IMR-90 (cell line): ENCODE measurements at regions not wholly inside any gene's neighbourhood (a gene's known extent, or its start where the extent isn't known, plus 50 kb on each side); places are given as distances from the start of the nearest gene placed in this dataset.

ENCODE experiments used
- ATAC-seq: fragments of 200-7000 bp; cut with Tn5 transposase; 2 replicates; pipeline ENCODE4 v1.9.1; 2020; ENCODE audit warnings: low read depth, mild to moderate bottlenecking, moderate library complexity
- BruUV-seq: library from RNA; stranded (reverse); fragments of 400-500 nt; replicated peaks from 2 replicates; lab custom pipeline; 2021; lab: Mats Ljungman, UMichigan
- CTCF ChIA-PET: fragments of 300-600 bp; formaldehyde crosslinking; extraction: SDS; loops from one replicate; lab custom pipeline; 2021; ENCODE audit warnings: antibody characterized with exemption; lab: Yijun Ruan, JAX
- POLR2A ChIA-PET: fragments of 300-600 bp; sonication (Branson Sonifier 250); formaldehyde crosslinking; loops from one replicate; lab custom pipeline; 2022; ENCODE audit warnings: antibody characterized with exemption; ENCODE audit not compliant: unreplicated experiment; lab: Charles Lee
- DNase-seq: peaks from one replicate; pipeline ENCODE4 v3.0.0; 2013
- H2AFZ ChIP-seq: replicated peaks from 2 replicates; pipeline ENCODE3; 2013; ENCODE audit warnings: low read length, mild to moderate bottlenecking; ENCODE audit not compliant: poor library complexity
- H2AK5ac ChIP-seq: 2 replicates; pipeline ENCODE4 v1.6.1; 2013; ENCODE audit warnings: low read depth, low read length, inconsistent platforms
- H2AK9ac ChIP-seq: replicated peaks from 2 replicates; pipeline ENCODE3; 2013; ENCODE audit warnings: mild to moderate bottlenecking, low read depth, low read length, moderate library complexity; ENCODE audit not compliant: poor library complexity
- H2BK120ac ChIP-seq: 2 replicates; pipeline ENCODE4 v1.6.1; 2013; ENCODE audit warnings: low read depth, low read length, inconsistent platforms
- H2BK15ac ChIP-seq: 3 replicates; pipeline ENCODE4 v1.6.1; 2013; ENCODE audit warnings: low read depth, low read length, inconsistent platforms
- H2BK20ac ChIP-seq: 2 replicates; pipeline ENCODE4 v1.6.1; 2013; ENCODE audit warnings: low read depth, mild to moderate bottlenecking, inconsistent platforms, low read length, moderate library complexity
- H2BK5ac ChIP-seq: 2 replicates; pipeline ENCODE4 v1.6.1; 2013; ENCODE audit warnings: mild to moderate bottlenecking, low read depth, low read length, inconsistent platforms; ENCODE audit not compliant: poor library complexity, severe bottlenecking
- H3K14ac ChIP-seq: replicated peaks from 2 replicates; pipeline ENCODE4 v1.6.1; 2013; ENCODE audit warnings: low read depth, low read length, inconsistent platforms
- H3K18ac ChIP-seq: 2 replicates; pipeline ENCODE4 v1.6.1; 2013; ENCODE audit warnings: low read depth, low read length, control low read depth
- H3K23ac ChIP-seq: 2 replicates; pipeline ENCODE4 v1.6.1; 2013; ENCODE audit warnings: low read depth, low read length, inconsistent platforms
- H3K27ac ChIP-seq: 2 replicates; pipeline ENCODE4 v1.5.1; 2013; ENCODE audit warnings: mild to moderate bottlenecking, control low read depth, low read length; ENCODE audit not compliant: insufficient read depth
- H3K27me3 ChIP-seq: 2 replicates; pipeline ENCODE4 v1.6.1; 2013; ENCODE audit warnings: low read length; ENCODE audit not compliant: control insufficient read depth, insufficient read depth
- H3K36me3 ChIP-seq: 2 replicates; pipeline ENCODE4 v1.6.1; 2013; ENCODE audit warnings: low read length, mixed read lengths; ENCODE audit not compliant: control insufficient read depth, insufficient read depth
- H3K4ac ChIP-seq: 2 replicates; pipeline ENCODE4 v1.6.1; 2013; ENCODE audit warnings: low read depth, low read length, inconsistent platforms
- H3K4me1 ChIP-seq: 2 replicates; pipeline ENCODE4 v1.6.1; 2013; ENCODE audit warnings: low read length, mixed read lengths; ENCODE audit not compliant: control insufficient read depth, insufficient read depth
- H3K4me2 ChIP-seq: 2 replicates; pipeline ENCODE4 v1.6.1; 2013; ENCODE audit warnings: low read depth, mild to moderate bottlenecking, control low read depth, low read length, moderate library complexity
- H3K4me3 ChIP-seq: 2 replicates; pipeline ENCODE4 v1.5.1; 2013; ENCODE audit warnings: low read depth, mild to moderate bottlenecking, control low read depth, low read length, moderate library complexity; ENCODE audit not compliant: insufficient read depth
- H3K56ac ChIP-seq: 2 replicates; pipeline ENCODE4 v1.6.1; 2013; ENCODE audit warnings: low read length, inconsistent platforms; ENCODE audit not compliant: insufficient read depth; ENCODE audit errors: extremely low read depth
- H3K79me1 ChIP-seq, 2 experiments: 2 replicates each; pipeline ENCODE4 v1.6.1; 2013; ENCODE audit warnings: low read length in 2 of 2, inconsistent platforms in 1 of 2, low read depth in 1 of 2
- H3K9ac ChIP-seq: 2 replicates; pipeline ENCODE4 v1.6.1; 2013; ENCODE audit warnings: low read depth, low read length, control low read depth
- H3K9me1 ChIP-seq: 2 replicates; pipeline ENCODE4 v1.6.1; 2013; ENCODE audit warnings: low read length, inconsistent platforms; ENCODE audit not compliant: insufficient read depth
- H3K9me3 ChIP-seq: 2 replicates; pipeline ENCODE4 v1.6.1; 2013; ENCODE audit warnings: low read length; ENCODE audit not compliant: control insufficient read depth, insufficient read depth
- H4K20me1 ChIP-seq: 2 replicates; pipeline ENCODE4 v1.6.1; 2013; ENCODE audit warnings: low read length, inconsistent platforms; ENCODE audit not compliant: insufficient read depth
- H4K5ac ChIP-seq: 2 replicates; pipeline ENCODE4 v1.6.1; 2013; ENCODE audit warnings: mild to moderate bottlenecking, low read depth, low read length, control low read depth
- H4K8ac ChIP-seq, 2 experiments: 2 replicates each; pipeline ENCODE4 v1.6.1; 2013; ENCODE audit warnings: low read depth in 2 of 2, low read length in 2 of 2, control low read depth in 1 of 2, inconsistent platforms in 1 of 2
- H4K91ac ChIP-seq: 2 replicates; pipeline ENCODE4 v1.6.1; 2013; ENCODE audit warnings: low read depth, low read length, inconsistent platforms; ENCODE audit not compliant: insufficient read depth
- BHLHE40 ChIP-seq: fragments of 150-350 bp; IDR thresholded peaks from 2 replicates; pipeline ENCODE4 v1.6.1; 2016; ENCODE audit warnings: mild to moderate bottlenecking, low read depth, low read length
- CEBPB ChIP-seq: IDR thresholded peaks from 2 replicates; pipeline ENCODE4 v1.6.1; 2012; ENCODE audit warnings: low read depth, low read length, improper control_type of control experiment
- CTCF ChIP-seq: conservative IDR thresholded peaks from 2 replicates; pipeline ENCODE4 v1.5.1; 2012; ENCODE audit warnings: mild to moderate bottlenecking, low read depth, low read length, improper control_type of control experiment
- FOS ChIP-seq: fragments of 150-350 bp; IDR thresholded peaks from 2 replicates; pipeline ENCODE4 v1.6.1; 2016; ENCODE audit warnings: low read depth, low read length
- MAFK ChIP-seq: IDR thresholded peaks from 2 replicates; pipeline ENCODE4 v1.6.1; 2012; ENCODE audit warnings: low read depth, low read length, improper control_type of control experiment
- MAZ ChIP-seq: IDR thresholded peaks from 2 replicates; pipeline ENCODE4 v1.6.1; 2012; ENCODE audit warnings: low read depth, mild to moderate bottlenecking, low read length, improper control_type of control experiment, moderate library complexity, borderline replicate concordance
- MXI1 ChIP-seq: IDR thresholded peaks from 2 replicates; pipeline ENCODE4 v1.6.1; 2012; ENCODE audit warnings: low read depth, mild to moderate bottlenecking, low read length, moderate library complexity, borderline replicate concordance
- NFE2L2 ChIP-seq: fragments of 150-350 bp; IDR thresholded peaks from 2 replicates; pipeline ENCODE4 v1.6.1; 2016; ENCODE audit warnings: low read depth, mild to moderate bottlenecking, low read length
- POLR2A ChIP-seq: IDR thresholded peaks from 2 replicates; pipeline ENCODE4 v1.6.1; 2012; ENCODE audit warnings: mild to moderate bottlenecking, low read depth, low read length
- RAD21 ChIP-seq: IDR thresholded peaks from 2 replicates; pipeline ENCODE4 v1.6.1; 2012; ENCODE audit warnings: low read length, improper control_type of control experiment
- RCOR1 ChIP-seq: IDR thresholded peaks from 2 replicates; pipeline ENCODE4 v1.6.1; 2012; ENCODE audit warnings: mild to moderate bottlenecking, low read length, improper control_type of control experiment; ENCODE audit not compliant: insufficient replicate concordance
- RFX5 ChIP-seq: IDR thresholded peaks from 2 replicates; pipeline ENCODE4 v1.8.0; 2012; ENCODE audit warnings: low read depth, mild to moderate bottlenecking, low read length, moderate library complexity
- SMC3 ChIP-seq: fragments of 150-350 bp; IDR thresholded peaks from 2 replicates; pipeline ENCODE4 v1.6.1; 2016; ENCODE audit warnings: low read depth, mild to moderate bottlenecking, antibody characterized with exemption, low read length, moderate library complexity
- WGBS, 2 experiments: methylation state at CpG; one replicate each; pipeline versions ENCODE4 v1.1.5 to v1.1.7; 2013; ENCODE audit warnings: missing lambda C conversion rate in 2 of 2; ENCODE audit not compliant: insufficient read length in 1 of 2; ENCODE audit errors: extremely low coverage in 2 of 2; 5-methylcytosine and 5-hydroxymethylcytosine counted together
- dilution Hi-C: fragments of 300-500 bp; cut with HindIII; formaldehyde crosslinking; loops from one replicate; pipeline ENCODE4 v1.14.3; 2018; ENCODE audit warnings: low sequenced_read_pairs; ENCODE audit not compliant: unreplicated experiment
- in situ Hi-C: fragments of 300-500 bp; cut with MboI; formaldehyde crosslinking; loops from 3 replicates; pipeline ENCODE4 v1.14.3; 2019; ENCODE audit warnings: low sequenced_read_pairs, inconsistent platforms, mixed read lengths
- intact Hi-C: fragments of 100-400 bp; cut with micrococcal nuclease; formaldehyde crosslinking; loops from 2 replicates; pipeline ENCODE4 v1.10.0; 2022
- TF ChIP-seq, protein P1 (sequence below): fragments of 150-350 bp; IDR thresholded peaks from 2 replicates; pipeline ENCODE4 v1.6.1; 2017; ENCODE audit warnings: mild to moderate bottlenecking, antibody characterized with exemption, low read length, low read depth
- TF ChIP-seq, protein P2 (sequence below): fragments of 150-350 bp; IDR thresholded peaks from 2 replicates; pipeline ENCODE4 v1.6.1; 2016; ENCODE audit warnings: low read depth, mild to moderate bottlenecking, low read length, moderate library complexity, borderline replicate concordance

- Histone ChIP-seq H3K23ac (no peak overlapping the region), H3K4ac (no peak overlapping the region), H3K79me1 (no peaks in the 10 kb centered on the region), H3K9me1 (no peaks in the 10 kb centered on the region), H3K56ac (no peak overlapping the region), H2AK5ac (no peak overlapping the region), H3K14ac (no peak overlapping the region), H2BK5ac (no peak overlapping the region), H2BK120ac (no peak overlapping the region), H2BK20ac (no peak overlapping the region), H3K36me3 (no peaks in the 10 kb centered on the region), H3K18ac (no peak overlapping the region), H3K4me1 (no peaks in the 10 kb centered on the region), H4K20me1 (no peaks in the 10 kb centered on the region), H4K91ac (no peak overlapping the region), H2AFZ (no peak overlapping the region), H3K9me3 (0 out of 2 replicates have a peak, but pooled peaks cover 3% of the 10 kb centered on the region), H3K4me3 (no peak overlapping the region), H2AK9ac (no peak overlapping the region), H4K8ac (no peak overlapping the region), H2BK15ac (no peak overlapping the region), H4K5ac (no peak overlapping the region), H3K27ac (no peak overlapping the region), H3K27me3 (no peaks in the 10 kb centered on the region), H3K9ac (no peak overlapping the region), H3K4me2 (no peak overlapping the region)
- intact Hi-C loops (no loop called here), in situ Hi-C loops (no loop called here), dilution Hi-C loops (no loop called here)
- WGBS, 2 experiments: no CpG with 5 or more reads among the region's 3 CpGs
- CTCF ChIA-PET: interaction anchor here (0.6 kb wide), 1 partner anchor 792 kb away, joined by 8 read pairs; no protein-coding TSS in a partner anchor
- POLR2A ChIA-PET: no interaction called here
- no peak for ATAC-seq
- no TSS peak for BruUV-seq
- no peak for TF ChIP-seq RFX5
- TF ChIP-seq RAD21: no peak
- no peak for TF ChIP-seq CTCF
- no peak for TF ChIP-seq RCOR1
- TF ChIP-seq MXI1: no peak
- TF ChIP-seq CEBPB: no peak
- TF ChIP-seq MAZ: no peak
- TF ChIP-seq FOS: no peak
- no peak for TF ChIP-seq BHLHE40
- TF ChIP-seq MAFK: no peak
- no peak for TF ChIP-seq SMC3
- TF ChIP-seq NFE2L2: no peak
- TF ChIP-seq POLR2A: no peak
- TF ChIP-seq, protein P1, sequence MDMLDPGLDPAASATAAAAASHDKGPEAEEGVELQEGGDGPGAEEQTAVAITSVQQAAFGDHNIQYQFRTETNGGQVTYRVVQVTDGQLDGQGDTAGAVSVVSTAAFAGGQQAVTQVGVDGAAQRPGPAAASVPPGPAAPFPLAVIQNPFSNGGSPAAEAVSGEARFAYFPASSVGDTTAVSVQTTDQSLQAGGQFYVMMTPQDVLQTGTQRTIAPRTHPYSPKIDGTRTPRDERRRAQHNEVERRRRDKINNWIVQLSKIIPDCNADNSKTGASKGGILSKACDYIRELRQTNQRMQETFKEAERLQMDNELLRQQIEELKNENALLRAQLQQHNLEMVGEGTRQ: no peak
- TF ChIP-seq, protein P2, sequence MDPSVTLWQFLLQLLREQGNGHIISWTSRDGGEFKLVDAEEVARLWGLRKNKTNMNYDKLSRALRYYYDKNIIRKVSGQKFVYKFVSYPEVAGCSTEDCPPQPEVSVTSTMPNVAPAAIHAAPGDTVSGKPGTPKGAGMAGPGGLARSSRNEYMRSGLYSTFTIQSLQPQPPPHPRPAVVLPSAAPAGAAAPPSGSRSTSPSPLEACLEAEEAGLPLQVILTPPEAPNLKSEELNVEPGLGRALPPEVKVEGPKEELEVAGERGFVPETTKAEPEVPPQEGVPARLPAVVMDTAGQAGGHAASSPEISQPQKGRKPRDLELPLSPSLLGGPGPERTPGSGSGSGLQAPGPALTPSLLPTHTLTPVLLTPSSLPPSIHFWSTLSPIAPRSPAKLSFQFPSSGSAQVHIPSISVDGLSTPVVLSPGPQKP: no peak
- no peak for DNase-seq
Observed at GRCh38 chr11:21838427-21838826, 354.5 kb upstream of the ANO5 start.
